ENCODE measurements at regions not wholly inside any gene's neighbourhood (a gene's known extent, or its start where the extent isn't known, plus 50 kb on each side); places are given as distances from the start of the nearest gene placed in this dataset.
"Not testable (repeated sequence)": the region's sequence is repeated elsewhere in the genome, so short reads cannot be mapped to it uniquely, and the experiment has no call there.

DNA sequence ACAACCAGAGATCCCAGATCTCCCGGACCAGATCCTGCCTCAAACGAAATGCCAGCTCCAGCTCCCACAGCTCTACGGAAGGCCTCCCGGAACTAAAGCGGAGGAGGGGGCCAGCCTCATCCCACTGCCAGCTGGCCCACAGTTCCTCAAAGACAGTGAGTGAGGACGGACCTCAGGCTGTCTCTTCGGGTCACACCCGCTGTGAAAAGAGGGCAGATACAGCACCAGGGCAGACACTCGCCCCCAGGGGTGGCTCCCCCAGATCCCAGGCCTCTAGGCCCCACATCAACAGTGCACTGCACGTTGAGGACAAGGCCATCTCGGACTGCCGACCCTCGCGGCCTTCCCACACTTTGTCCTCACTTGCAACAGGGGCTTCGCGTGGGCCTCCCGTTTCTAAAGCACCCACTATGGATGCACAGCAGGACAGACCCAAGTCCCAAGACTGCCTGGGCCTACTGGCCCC is 148.3 kb upstream of the C1QTNF3 start:
- H3K9me3 Mint-ChIP-seq; H3K4me3 Mint-ChIP-seq; H3K27me3 Mint-ChIP-seq; ATAC-seq (replicated peaks; ENCODE audit: extremely low read depth, poor library complexity, severe bottlenecking): not testable (repeated sequence)
- peak; percentile 36 to 46 for DNase-seq (ENCODE audit: low spot score in 2 of 2)
- Mint-ChIP-seq H3K36me3 (ENCODE audit: insufficient read depth) (peaks cover 13% of the 10 kb centered on the region), H3K4me1 (peaks cover 41% of the 10 kb centered on the region), H3K27ac (ENCODE audit: low read depth) (peak overlapping the region; percentile 64)

DNA sequence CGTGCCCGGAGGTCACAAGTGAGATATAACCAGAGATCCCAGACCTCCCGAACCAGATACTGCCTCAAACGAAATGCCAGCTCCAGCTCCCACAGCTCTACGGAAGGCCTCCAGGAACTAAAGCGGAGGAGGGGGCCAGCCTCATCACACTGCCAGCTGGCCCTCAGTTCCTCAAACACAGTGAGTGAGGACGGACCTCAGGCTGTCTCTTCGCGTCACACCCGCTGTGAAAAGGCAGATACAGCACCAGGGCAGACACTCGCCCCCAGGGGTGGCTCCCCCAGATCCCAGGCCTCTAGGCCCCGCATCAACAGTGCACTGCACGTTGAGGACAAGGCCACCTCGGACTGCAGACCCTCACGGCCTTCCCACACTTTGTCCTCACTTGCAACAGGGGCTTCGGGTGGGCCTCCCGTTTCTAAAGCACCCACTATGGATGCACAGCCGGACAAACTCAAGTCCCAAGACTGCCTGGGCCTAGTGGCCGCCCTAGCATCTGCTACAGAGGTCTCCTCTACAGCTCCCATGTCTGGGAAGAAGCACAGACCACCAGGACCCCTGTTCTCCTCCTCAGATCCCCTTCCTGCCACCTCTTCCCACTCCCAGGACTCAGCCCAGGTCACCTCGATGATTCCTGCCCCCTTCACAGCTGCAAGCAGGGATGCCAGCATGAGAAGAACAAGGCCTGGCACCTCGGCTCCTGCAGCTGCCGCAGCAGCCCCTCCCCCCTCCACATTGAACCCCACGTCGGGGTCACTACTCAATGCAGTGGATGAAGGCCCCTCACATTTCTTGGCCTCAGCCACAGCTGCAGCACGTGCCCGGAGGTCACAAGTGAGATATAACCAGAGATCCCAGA is 149.3 kb upstream of the C1QTNF3 start:
- peaks cover 35% of the 10 kb centered on the region for H3K4me1 Mint-ChIP-seq
- ATAC-seq (replicated peaks; ENCODE audit: extremely low read depth, poor library complexity, severe bottlenecking); H3K4me3 Mint-ChIP-seq; H3K9me3 Mint-ChIP-seq; H3K27me3 Mint-ChIP-seq: not testable (repeated sequence)
- DNase-seq (ENCODE audit: low spot score in 2 of 2) = peak; percentile 29 to 45
- peak overlapping the region; percentile 64 for H3K27ac Mint-ChIP-seq (ENCODE audit: low read depth)
- peaks cover 13% of the 10 kb centered on the region for H3K36me3 Mint-ChIP-seq (ENCODE audit: insufficient read depth)

DNA sequence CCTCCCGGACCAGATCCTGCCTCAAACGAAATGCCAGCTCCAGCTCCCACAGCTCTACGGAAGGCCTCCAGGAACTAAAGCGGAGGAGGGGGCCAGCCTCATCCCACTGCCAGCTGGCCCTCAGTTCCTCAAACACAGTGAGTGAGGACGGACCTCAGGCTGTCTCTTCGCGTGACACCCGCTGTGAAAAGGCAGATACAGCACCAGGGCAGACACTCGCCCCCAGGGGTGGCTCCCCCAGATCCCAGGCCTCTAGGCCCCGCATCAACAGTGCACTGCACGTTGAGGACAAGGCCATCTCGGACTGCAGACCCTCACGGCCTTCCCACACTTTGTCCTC is 149.9 kb upstream of the C1QTNF3 start:
- DNase-seq (ENCODE audit: low spot score in 2 of 2); ATAC-seq (replicated peaks; ENCODE audit: extremely low read depth, poor library complexity, severe bottlenecking); H3K27me3 Mint-ChIP-seq; H3K4me3 Mint-ChIP-seq; H3K9me3 Mint-ChIP-seq: not testable (repeated sequence)
- Mint-ChIP-seq H3K36me3 (ENCODE audit: insufficient read depth) (peaks cover 13% of the 10 kb centered on the region), H3K4me1 (peaks cover 31% of the 10 kb centered on the region), H3K27ac (ENCODE audit: low read depth) (peak overlapping the region; percentile 64)

DNA sequence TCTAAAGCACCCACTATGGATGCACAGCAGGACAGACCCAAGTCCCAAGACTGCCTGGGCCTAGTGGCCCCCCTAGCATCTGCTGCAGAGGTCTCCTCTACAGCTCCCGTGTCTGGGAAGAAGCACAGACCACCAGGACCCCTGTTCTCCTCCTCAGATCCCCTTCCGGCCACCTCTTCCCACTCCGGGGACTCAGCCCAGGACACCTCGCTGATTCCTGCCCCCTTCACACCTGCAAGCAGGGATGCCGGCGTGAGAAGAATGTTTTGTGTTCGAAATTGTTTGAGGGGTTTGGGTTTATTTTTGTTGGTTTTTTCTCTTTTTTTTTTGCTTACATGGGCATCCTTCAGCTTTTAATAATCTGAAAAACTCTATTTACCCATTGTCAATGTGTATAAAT is 150.3 kb upstream of the C1QTNF3 start:
- Mint-ChIP-seq H3K4me1 (peaks cover 29% of the 10 kb centered on the region), H3K36me3 (ENCODE audit: insufficient read depth) (peaks cover 13% of the 10 kb centered on the region), H3K27ac (ENCODE audit: low read depth) (peak overlapping the region; percentile 52)
- not testable (repeated sequence) for ATAC-seq (replicated peaks; ENCODE audit: extremely low read depth, poor library complexity, severe bottlenecking); H3K4me3 Mint-ChIP-seq; H3K9me3 Mint-ChIP-seq; H3K27me3 Mint-ChIP-seq
- peak in 1 of 2 donors; percentile 27 for DNase-seq (ENCODE audit: low spot score in 2 of 2)

DNA sequence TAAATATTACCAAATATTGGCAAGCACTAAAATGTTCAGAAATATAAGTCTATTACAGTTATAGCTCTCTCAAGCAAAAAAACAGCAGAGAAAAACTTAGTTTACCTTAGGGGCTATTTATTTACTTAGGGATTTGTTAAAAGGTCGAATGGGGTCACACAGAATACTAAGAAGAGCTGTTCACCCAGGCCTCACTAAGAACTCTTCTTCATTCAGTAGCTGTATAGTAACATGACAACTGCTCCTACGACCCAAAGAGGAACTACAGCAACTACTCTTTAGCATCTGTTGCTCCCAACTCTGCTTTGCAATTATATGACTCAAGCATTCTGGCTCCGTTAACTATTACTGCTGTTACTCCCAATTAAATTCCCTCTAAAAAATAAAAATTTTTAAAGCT is 150.8 kb upstream of the C1QTNF3 start:
- Mint-ChIP-seq H3K4me1 (peaks cover 29% of the 10 kb centered on the region), H3K27ac (ENCODE audit: low read depth) (peak overlapping the region; percentile 52), H3K36me3 (ENCODE audit: insufficient read depth) (peaks cover 13% of the 10 kb centered on the region)
- not testable (repeated sequence) for ATAC-seq (replicated peaks; ENCODE audit: extremely low read depth, poor library complexity, severe bottlenecking); H3K9me3 Mint-ChIP-seq; DNase-seq (ENCODE audit: low spot score in 2 of 2); H3K4me3 Mint-ChIP-seq; H3K27me3 Mint-ChIP-seq

DNA sequence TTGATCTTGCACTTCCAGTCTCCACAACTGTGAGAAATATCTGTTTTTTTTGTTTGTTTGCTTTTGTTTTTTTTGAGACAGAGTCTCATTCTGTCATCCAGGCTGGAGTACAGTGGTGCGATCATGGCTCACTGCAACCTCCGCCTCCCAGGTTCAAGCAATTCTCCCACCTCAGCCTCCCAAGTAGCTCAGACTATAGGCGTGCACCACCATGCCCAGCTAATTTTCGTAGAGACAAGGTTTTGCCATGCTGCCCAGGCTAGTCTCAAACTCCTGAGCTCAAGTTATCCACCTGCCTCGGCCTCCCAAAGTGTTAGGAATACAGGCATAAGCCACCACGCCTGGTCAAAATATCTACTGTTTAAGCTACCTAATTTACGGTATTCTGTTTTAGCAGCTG is 153.1 kb upstream of the C1QTNF3 start:
- H3K9me3 Mint-ChIP-seq; H3K4me3 Mint-ChIP-seq; ATAC-seq (replicated peaks; ENCODE audit: extremely low read depth, poor library complexity, severe bottlenecking); H3K27me3 Mint-ChIP-seq; H3K27ac Mint-ChIP-seq (ENCODE audit: low read depth); DNase-seq (ENCODE audit: low spot score in 2 of 2): not testable (repeated sequence)
- Mint-ChIP-seq H3K4me1 (peaks cover 23% of the 10 kb centered on the region), H3K36me3 (ENCODE audit: insufficient read depth) (peaks cover 12% of the 10 kb centered on the region)

DNA sequence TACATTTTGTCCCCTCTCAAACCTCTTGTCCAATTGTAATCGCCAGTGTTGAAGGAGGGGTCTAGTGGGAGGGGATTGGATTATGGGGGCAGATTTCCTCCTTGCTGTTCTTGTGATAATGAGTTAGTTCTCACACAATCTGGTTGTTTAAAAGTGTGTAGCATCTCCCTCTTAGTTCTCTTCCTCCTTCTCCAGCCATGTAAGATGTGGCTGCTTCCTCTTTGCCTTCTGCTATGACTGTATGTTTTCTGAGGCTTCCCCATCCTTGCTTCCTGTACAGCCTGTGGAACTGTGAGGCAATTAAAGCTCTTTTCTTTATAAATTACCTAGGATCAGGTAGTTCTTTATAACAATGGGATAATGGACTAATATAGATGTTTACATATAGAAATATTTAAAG is 162.3 kb upstream of the C1QTNF3 start:
- not testable (repeated sequence) for DNase-seq (ENCODE audit: low spot score in 2 of 2); H3K4me3 Mint-ChIP-seq; H3K4me1 Mint-ChIP-seq; H3K9me3 Mint-ChIP-seq; H3K27ac Mint-ChIP-seq (ENCODE audit: low read depth); ATAC-seq (replicated peaks; ENCODE audit: extremely low read depth, poor library complexity, severe bottlenecking); H3K27me3 Mint-ChIP-seq; H3K36me3 Mint-ChIP-seq (ENCODE audit: insufficient read depth)

DNA sequence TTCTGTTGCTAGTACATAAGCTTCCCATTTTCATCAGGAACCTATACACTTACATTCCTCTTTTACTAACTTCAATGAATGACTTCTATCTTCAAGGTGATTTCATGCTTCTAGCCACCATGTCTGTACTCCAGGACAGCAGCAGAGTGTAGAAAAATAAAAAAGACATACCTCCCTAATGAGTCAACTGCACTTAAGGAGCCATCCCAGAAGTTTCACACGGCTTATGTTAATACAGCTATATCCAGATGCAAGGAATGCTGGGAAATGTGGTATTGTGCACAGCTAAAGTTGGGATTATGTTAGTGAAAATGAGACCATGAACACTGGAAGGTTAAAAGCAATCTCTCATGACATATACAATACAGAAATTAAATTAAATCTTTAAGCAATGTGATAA is 174.4 kb upstream of the C1QTNF3 start:
- H3K9me3 Mint-ChIP-seq; H3K27me3 Mint-ChIP-seq; H3K27ac Mint-ChIP-seq (ENCODE audit: low read depth); H3K4me1 Mint-ChIP-seq; H3K36me3 Mint-ChIP-seq (ENCODE audit: insufficient read depth); ATAC-seq (replicated peaks; ENCODE audit: extremely low read depth, poor library complexity, severe bottlenecking); DNase-seq (ENCODE audit: low spot score in 2 of 2); H3K4me3 Mint-ChIP-seq: not testable (repeated sequence)

DNA sequence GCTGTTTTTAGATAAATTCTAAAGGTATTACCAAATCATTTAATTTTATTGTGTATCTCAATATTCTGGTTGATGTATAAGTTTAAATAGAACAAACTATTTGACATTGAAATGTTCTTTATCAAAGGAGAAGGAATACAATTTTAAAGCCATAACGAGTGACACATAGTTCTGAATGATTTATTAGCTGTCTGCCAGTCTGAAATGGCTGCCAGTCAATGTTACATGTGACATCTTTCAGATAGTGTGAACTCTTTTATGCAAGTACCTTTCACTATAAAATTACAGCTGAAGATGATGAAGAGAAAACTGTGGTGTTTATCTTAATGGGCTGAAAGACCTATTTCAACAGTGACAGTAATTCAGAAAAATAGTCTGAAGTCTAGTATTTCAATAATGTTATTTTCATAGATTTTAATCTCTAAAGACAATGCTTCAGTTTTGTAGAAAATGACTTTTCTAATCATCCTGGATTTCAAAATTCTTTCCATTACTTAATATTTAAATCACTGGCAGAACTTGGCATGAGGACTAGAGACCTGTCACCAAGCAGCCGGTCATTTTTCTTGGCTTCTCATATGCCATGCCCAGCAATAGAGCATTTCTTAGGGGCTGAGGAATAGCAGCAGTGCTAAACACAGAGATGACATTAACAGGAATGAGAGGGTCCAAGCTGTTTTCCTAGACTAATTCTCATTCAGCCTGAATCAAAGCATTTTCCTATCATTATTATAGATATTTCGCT is 178.5 kb upstream of the C1QTNF3 start:
- not testable (repeated sequence) for ATAC-seq (replicated peaks; ENCODE audit: extremely low read depth, poor library complexity, severe bottlenecking); H3K9me3 Mint-ChIP-seq; H3K27me3 Mint-ChIP-seq; H3K4me3 Mint-ChIP-seq; H3K4me1 Mint-ChIP-seq; DNase-seq (ENCODE audit: low spot score in 2 of 2); H3K36me3 Mint-ChIP-seq (ENCODE audit: insufficient read depth); H3K27ac Mint-ChIP-seq (ENCODE audit: low read depth)

DNA sequence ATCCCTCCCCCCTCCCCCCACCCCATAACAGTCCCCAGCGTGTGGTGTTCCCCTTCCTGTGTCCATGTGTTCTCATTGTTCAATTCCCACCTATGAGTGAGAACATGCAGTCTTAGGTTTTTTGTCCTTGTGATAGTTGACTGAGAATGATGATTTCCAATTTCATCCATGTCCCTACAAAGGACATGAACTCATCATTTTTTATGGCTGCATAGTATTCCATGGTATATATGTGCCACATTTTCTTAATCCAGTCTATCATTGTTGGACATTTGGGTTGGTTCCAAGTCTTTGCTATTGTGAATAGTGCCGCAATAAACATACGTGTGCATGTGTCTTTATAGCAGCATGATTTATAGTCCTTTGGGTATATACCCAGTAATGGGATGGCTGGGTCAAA is 180.1 kb upstream of the C1QTNF3 start:
- H3K36me3 Mint-ChIP-seq (ENCODE audit: insufficient read depth); H3K27ac Mint-ChIP-seq (ENCODE audit: low read depth); ATAC-seq (replicated peaks; ENCODE audit: extremely low read depth, poor library complexity, severe bottlenecking); H3K9me3 Mint-ChIP-seq; H3K27me3 Mint-ChIP-seq; DNase-seq (ENCODE audit: low spot score in 2 of 2); H3K4me3 Mint-ChIP-seq; H3K4me1 Mint-ChIP-seq: not testable (repeated sequence)

DNA sequence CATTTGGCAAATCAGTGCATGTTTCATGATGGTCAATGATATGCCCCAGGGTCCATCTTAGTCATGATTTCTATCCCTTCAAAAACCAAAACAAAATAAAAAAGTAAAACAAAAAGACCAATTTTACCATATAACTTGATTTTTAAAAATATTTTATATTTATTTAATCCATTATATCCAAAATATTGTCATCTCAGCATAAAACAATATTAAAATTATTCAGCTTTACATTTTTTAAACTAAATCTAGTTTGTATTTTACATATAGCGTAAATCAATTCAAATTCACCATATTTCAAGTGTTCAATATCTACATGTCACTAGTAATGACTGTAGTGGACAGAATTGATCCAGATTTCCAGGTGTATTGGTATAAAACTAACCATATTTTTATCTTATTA is 187.4 kb upstream of the C1QTNF3 start:
- not testable (repeated sequence) for H3K4me1 Mint-ChIP-seq; H3K4me3 Mint-ChIP-seq; H3K36me3 Mint-ChIP-seq (ENCODE audit: insufficient read depth); H3K27ac Mint-ChIP-seq (ENCODE audit: low read depth); ATAC-seq (replicated peaks; ENCODE audit: extremely low read depth, poor library complexity, severe bottlenecking); DNase-seq (ENCODE audit: low spot score in 2 of 2); H3K9me3 Mint-ChIP-seq; H3K27me3 Mint-ChIP-seq

DNA sequence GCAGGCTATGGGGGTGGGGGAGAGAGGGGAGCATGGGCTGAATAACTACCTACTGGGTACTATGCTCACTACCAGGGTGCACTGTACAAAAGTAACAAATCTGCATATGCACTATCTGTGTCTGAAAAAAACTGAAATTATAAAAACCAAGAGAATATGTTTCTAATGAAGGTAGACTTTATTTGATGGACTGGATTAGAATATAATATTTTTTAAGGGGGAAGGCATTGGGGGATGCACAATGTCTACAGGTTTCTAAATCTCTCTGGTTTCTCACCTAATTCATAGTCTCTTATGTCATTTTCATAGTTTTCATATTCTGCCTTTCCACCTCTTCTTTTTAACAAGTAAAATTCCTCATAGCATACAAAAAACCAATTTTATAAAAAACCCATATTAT is 200.8 kb upstream of the C1QTNF3 start:
- not testable (repeated sequence) for H3K4me1 Mint-ChIP-seq; H3K9me3 Mint-ChIP-seq; H3K27me3 Mint-ChIP-seq; ATAC-seq (replicated peaks; ENCODE audit: extremely low read depth, poor library complexity, severe bottlenecking); H3K36me3 Mint-ChIP-seq (ENCODE audit: insufficient read depth); DNase-seq (ENCODE audit: low spot score in 2 of 2)
- Mint-ChIP-seq H3K27ac (ENCODE audit: low read depth) (peak overlapping the region; percentile 44), H3K4me3 (peak overlapping the region; percentile 67)
